Hematopoietic multipotent progenitor cell treated with erythropoietin and hydrocortisone succinate and interleukin-3 and kit ligand, for 6 days (in vitro differentiated cells): ENCODE measurements at regions not wholly inside any gene's neighbourhood (a gene's known extent, or its start where the extent isn't known, plus 50 kb on each side); places are given as distances from the start of the nearest gene placed in this dataset.
"Not testable (repeated sequence)": the region's sequence is repeated elsewhere in the genome, so short reads cannot be mapped to it uniquely, and the experiment has no call there.

ENCODE experiments used
- DNase-seq: peaks from one replicate; pipeline ENCODE4 v3.0.0-alpha.2; 2015

DNA sequence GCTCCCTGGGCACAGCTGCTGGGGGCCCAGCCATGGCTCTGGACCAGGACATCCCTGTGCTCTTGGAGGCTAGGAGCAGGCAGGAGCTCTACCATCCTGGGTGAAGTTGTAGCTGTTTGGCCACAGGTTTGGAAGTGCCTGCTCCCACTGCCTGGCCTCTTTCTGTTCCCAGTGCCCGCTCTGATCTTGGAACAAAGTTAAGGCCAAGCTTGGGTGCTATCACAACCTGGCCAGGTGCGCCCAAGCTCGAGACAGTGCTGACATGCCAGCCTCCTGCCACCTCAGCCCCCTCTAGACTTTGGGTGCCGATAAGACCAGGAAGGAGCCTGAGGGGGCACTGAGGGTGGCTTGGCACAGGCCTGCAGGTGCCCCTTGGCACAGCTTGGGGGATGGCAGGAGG is 686.1 kb upstream of the AADAT start:
- DNase-seq, result no peak

DNA sequence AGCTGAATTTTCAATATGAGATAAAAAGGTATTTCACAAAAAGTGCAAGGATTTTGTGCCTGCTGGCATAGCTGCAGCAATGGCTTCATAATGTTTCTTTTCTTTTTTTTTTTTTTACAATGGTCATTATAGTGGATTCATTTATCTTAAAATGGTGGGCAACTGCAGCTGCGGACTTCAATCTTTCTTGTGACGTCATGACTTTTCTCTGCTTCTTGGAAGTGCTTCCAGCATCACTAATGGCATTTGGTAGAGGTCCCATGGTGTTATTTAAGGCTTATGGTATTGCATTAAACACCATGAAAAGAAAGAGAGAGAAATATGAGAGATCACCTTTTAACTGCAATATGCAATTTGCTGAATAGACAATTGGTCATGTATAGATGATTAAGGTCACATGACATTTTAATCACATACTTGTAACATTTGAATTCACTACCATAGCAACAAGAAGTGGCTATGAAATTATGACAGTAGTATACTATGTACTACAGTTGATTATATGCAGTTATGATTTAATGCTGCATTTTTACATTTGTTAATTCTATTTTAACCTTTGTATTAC is 684.0 kb upstream of the AADAT start:
- no peak for DNase-seq

DNA sequence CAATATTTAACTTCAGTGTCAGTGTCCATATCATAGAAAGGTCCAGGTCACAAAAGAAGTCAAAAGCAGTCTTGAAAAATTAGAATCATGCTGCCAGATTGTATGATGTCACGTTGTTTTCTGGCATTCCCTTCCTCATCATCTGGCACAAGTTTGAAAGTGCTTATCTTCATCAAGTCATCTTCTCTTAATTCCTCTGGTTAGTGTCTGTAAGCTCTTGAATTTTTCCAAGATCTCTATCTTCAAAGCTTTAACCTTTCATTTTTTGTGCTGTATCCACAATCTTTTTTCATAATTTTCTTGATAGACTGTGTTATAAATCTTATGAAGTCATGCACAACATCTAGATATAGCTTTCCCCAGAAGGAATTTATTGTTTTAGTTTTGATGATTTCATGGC is 682.7 kb upstream of the AADAT start:
- DNase-seq, result no peak

DNA sequence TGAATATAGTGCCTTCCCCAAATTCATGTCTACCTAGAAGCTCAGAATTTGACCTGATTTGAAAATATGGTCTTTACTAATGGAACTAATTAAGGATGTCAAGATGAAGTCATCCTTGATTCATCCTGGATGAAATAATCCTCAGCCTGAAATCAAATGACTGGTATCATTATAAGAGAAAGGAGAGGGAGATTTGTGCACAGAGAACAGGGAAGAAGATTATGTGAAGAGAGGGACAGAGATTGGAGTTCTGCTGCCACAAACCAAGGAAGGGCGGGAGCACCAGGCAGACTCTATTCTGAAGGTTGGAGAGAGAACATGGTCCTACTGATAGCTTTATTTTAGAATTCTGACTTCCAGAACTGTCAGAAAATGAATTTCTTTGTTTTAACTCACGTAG is 680.9 kb upstream of the AADAT start:
- no peak for DNase-seq

DNA sequence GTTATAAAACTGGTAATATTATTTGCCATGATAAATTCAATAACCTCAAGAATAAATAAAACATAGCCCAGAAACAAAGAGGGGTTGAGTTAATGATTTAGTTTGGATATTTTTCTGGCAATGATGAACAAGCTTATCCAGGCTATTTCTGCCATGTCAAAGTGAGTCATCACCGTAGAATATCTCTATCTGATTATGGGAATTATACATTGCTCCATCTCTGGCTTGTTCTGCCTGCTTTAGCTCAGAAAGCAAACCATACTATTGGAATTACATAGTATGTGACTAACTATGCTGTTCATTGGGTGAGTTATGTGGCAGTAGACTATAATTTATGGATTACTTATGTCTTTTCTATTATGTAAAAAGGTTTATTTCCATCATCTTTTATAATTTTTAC is 680.1 kb upstream of the AADAT start:
- DNase-seq, result no peak

DNA sequence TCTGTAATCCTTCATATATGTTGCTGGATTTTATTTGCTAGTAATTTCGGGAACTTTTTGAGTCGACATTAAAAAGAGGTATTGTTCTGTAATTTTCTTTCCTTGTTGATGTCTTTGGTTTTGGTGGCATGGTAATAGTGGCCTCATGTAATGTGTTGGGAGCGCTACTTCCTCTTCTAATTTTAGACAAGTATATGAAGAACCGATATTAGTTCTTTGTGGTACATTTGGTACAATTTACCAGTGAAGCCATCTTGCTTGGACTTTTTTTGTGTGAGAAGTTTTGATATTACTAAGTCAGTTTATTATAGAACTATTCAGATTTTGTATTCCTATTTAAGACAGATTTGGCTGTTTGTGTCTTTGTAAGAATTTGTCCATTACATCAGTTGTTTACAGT is 669.2 kb upstream of the AADAT start:
- DNase-seq, result no peak

DNA sequence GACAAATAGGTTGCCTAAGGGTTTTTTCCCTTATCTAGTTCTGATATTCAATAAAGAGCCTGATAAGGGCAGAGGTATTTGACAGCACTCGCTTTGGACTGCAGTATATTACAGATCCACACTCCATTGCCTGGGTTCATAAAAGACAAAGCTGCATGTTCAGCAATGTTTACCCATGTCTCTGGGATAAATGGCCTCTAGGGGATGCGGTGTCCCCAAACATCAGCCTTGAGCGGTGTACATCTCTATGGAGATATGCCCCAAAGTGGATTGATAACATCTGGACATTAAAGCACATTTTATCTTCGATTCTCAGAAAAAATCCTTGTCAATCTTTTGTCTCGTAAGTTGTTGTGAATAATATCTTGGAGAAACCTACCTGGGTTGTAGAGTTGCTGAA is 660.8 kb upstream of the AADAT start:
- no peak for DNase-seq

DNA sequence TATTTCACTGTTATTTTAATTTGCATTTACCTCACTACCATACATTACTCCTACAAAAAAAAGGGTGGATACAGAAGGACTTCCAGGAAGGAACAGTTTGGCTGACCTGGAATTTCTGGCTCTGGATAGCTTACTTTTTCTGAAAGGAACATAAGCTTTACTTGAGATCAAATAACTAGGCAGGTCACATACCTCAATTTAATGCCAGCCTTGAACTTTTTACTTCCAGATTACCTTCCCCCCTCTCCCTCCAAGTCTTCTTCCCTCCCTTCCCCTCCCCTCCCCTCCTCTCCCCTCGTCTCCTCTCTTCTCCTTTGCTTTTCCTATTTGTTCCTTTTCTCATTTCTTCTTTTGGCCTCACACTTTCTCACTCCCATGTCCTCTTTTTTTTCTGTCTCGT is 659.2 kb upstream of the AADAT start:
- no peak for DNase-seq

DNA sequence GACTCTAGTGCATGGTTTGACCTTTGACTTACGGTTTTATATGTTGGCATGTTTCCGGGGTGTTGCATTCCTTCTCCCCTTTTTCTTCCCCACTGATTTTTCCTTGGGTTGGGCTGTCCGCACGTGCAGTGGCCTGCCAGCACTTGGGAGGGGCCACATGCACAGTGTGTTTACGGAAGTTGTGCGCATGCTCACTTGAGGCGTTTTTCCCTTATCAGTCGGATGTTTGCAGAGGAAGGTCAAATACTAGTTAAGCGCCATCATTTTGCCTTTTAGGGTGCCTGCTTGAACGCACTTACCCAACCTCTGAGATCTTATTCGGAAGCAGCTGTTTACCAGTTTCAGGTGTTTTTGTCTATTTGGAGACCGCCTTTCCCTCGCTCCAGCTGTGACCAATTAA is 653.9 kb upstream of the AADAT start:
- DNase-seq, result no peak

DNA sequence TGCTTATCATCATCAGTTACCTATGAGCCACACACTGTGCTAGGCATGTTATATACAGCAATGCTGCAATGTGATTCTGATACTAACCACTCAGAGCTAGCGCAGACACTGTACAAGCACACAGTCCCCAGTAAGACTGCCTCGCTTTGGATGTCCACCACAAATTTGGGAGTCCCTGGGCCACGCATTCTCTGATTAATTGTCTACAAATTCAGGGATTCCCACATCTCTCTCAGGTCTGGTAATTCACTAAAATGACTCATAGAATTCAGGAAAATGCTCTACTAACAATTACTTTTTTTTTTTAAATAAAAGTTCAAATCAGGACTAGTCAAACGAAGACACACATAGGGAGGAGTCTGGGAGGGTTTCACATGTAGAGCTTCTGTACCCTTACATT is 652.1 kb upstream of the AADAT start:
- DNase-seq, result no peak

DNA sequence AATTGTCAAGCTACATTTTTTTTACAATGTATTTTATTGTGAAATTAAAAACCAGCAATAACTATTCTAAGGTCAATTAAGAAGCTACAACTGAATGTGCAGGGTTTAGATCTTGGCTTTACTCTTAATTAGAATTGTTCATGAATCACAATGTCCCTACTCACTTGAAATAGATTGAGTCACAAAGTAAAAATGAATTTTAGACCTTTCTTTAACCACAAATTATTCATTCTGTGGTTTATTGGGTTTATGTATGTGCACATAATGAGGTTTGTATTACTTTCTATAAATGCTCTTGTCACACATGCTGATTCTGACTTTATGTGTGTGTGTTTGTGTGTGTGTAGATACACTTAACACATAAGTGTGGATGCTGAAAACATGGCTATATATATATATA is 647.0 kb upstream of the AADAT start:
- DNase-seq, result no peak

DNA sequence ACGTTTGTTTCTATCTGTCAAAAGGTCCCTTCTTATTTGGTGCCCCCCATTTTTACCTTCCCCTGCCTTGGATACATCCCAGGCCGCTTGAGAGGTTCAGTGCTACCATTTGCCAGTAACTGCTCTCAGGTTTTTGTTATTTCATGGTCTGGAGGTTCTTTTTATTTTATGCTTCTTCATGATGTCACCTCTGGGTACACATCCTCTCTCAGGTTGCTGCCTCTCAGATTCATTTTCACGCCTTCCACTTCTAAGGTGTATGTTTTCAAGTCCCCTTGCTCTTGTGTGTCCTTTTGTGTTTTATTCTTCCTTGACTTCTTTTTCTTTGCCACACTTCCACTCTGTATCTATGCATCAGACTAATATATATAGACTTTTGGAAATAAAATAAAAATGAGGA is 640.1 kb upstream of the AADAT start:
- DNase-seq, result no peak

DNA sequence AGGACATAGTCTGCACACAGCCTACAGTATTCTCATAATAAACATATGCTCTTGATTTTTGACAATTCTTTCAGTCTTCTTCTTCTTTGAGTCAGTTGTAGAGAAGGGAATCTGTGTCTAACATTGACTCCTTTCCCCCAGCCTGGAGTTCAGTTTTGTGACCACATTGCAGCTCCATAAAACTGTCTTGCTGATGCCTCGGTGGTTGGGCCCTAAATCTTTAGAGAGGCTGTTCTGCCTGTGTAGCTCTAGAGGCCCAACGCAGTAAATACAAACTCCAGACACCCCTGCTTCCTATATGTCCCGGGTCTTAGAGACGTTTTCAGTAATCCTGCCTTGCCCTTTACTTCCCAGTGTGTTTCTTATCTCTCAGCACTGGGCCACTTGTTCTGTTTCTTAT is 639.5 kb upstream of the AADAT start:
- DNase-seq, result no peak

DNA sequence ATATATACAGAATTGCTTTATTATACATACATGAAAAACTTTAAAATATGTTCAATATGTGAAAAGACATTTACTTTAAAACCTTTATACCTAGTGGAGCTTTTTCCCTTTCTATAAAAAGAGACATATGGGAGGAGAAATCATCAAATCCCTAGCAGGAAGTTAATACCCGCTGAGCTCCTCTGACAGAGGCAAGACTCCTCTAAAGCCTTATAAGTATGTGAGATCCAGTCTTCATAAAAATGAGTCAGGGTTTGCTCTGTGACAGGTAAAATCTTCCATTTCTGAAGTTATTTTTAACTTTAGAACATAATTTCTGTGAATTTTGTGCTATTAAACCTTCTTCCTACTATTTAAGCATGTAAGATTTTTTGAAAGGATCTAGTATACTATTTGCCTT is 634.4 kb upstream of the AADAT start:
- no peak for DNase-seq

DNA sequence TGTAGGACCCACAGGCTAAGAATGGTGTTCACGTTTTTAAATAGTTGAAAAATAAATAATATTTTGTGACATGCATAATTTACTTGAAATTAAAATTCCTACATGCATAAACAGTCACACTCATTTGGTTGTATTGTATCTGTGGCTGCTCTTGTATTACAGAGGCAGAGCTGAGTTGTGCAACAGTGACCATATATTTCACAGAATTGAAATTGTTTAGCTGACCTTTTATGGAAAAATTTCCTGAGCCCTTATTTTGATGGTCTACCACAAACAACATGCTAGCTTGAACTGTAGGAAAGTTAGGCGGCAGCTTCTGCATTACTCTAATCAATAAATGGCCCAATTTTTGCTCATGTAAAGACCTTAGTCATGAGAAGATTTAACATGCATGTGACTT is 633.4 kb upstream of the AADAT start:
- no peak for DNase-seq

DNA sequence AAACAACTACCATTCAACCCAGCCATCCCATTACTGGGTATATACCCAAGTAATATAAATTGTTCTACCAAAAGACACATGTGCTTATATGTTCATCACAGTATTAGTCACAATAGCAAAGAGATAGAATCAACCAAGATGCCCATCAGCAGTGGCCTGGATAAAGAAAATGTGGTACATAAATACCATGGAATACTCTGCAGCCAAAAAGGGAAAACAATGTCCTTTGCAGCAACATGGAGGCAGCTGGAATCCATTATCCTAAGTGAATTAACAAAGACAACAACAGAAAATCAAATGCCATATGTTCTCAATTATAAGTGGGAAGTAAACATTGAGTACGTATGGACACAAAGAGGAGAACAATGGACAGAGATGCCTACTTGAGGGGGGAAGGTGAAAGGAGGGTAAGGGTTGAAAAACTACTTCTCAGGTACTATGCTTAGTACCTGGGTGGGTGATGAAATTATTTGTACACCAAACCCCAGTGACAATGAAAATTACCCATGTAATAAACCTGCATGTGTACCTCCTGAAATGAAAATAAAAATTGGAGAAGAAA is 632.1 kb upstream of the AADAT start:
- no peak for DNase-seq

DNA sequence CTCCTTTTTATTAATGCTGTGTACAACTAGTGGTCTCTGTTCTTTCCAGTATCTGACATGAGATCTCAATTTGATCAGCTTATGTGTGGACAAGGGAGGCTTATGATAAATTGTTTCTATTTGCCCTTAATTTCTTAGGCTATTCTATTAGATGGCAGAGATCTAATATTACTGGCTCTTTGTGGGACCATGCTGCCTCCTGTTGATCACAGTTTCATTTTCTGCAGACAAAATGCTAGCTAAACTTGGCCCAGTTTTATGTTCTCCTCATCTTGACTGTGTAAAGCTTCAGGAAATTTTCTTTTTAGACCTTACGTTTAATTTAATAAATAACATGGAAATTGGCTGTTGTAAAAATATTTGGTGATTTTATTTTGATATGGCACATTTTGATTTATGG is 627.1 kb upstream of the AADAT start:
- DNase-seq, result no peak

DNA sequence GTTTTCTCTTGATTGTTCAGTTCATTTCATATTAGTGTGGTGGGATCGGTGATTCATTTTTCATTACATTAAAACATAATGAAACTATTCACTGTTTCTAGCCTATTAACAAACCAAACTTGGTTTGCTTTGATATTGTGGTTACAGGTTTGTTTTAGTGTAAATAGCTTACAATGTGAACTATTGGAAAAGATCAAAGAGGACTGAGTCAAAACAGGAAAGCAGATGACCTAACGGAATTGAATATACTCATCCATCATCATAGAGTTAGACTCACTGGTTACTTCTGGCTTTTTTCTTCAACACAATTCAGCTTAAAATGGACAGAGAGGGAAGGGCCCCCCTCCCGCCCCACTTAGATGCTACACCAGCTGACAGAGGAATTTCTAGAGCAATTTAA is 616.2 kb upstream of the AADAT start:
- DNase-seq, result no peak

DNA sequence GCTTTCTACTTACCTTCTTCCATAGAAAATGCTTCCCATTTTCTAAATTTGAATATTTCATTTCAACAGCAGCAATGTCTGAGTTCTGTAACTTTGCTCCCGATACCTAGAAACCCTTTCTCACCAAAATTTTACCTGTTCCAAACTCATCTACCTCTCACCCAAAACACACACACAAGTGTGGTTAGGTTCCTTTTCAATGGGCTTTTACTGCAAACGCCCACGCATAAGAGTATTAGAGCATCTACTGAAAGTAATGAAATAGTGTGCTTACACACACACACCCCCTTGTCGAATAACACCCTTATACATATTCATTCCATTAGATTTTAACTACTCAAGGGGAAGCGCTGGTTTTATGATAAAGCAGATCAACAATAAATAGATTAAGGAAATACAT is 610.3 kb upstream of the AADAT start:
- no peak for DNase-seq

DNA sequence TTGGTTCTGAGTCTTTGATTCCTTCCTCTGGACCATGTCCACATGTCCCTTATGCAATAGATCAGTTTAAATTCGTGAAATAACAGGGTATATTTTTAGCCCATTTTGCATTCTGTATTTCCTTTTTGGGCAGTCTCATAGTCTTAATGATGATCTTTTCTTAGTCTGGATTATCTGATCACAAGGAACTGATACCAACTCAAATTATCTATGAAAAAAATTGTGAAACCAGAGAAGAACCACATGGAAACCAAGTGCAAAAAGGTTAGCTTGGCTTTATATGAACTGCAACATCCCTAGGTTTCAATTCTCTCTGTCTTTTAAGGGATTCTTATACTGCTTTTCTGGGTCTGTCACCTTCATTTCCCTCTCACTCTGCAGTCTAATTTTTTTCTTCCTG is 608.6 kb upstream of the AADAT start:
- no peak for DNase-seq

DNA sequence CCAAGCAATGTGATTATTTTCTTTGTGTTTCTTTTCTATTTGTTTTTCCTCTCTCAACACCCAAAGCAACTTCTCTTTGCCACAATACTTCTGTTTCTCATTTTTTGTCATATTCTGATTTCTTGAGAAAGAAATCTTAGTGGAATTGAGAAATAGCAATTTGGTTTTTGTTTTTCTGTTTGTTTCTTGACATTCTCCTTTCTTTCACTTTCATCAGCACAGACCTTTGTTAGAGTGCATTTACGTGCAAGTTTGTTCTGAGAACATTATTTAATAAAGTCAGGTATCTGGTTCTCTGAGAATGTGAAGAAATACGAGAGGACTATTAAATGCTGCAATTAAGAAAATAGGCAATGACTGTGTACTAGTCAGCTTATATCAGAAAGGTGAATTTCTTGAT is 608.1 kb upstream of the AADAT start:
- no peak for DNase-seq

DNA sequence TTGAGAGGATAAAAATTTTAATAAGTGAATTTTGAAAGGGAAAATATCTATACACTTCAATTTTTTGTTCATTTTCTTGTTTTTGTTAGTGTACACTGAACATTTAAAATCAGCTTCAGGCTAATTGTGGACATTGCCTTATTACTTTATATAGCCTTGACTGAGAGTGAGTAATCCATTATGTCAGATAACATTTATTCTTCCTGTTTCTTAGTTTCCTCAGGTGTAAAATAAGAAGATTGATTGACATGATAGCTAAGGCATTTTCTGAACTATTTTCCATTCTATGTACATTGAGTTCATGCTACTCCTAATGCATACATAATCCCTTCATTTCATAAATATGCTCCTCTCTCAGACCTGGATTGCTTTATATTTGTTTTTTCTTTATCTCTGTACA is 607.3 kb upstream of the AADAT start:
- DNase-seq, result no peak

DNA sequence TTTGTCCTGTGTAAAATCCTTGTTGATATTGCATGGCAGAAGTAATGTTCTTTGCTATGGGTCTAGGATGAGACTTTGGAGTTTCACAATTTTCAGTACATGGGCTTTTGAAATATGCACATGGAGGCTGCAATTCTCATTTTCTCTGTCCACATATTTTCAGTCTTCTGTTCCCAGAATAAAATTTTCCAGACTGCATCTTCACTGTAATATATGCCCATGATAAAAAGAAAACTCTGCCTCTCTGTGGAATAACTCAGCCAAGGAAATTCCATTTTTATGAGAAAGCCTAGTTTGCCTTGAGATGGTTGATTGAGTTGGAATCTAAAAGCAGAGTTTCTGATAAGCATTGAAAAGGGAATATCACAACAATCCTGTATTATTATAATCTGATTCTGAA is 601.4 kb upstream of the AADAT start:
- DNase-seq, result no peak

DNA sequence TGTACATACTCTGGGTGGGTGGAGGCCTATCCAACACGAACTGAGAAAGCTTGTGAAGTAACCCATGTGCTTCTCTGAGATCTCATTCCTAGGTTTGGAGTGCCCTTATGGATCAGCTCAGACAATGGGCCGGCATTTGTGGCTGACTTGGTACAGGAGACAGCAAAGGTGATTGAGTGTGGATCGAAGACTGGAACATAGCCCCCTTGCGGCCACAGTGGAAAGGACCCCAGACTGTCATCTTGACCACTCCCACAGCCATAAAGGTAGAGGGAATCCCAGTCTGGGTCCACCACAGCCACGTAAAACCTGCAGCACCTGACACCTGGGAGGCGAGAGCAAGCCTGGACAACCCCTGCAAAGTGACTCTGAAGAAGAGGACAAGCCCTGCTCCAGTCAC is 598.0 kb upstream of the AADAT start:
- DNase-seq, result no peak

DNA sequence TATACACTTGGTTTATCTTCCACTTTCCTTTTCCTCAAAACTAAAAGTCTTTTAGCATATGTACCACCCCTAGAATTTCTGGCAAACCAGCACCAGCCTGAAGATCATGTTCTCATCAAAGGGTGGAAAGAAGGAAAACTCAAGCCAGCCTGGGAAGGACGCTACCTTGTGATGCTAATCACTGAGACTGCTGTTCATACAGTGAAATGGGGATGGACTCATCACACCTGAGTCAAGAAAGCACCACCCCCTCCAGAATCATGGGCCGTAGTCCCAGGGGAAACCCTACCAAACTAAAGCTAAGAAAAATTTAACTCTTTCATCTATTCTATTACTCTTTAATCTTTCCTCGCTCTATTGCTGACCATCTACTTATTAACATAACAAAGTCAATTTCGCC is 595.9 kb upstream of the AADAT start:
- DNase-seq, result not testable (repeated sequence)
